Hindlimb muscle (tissue), 1 donor: ENCODE measurements at regions not wholly inside any gene's neighbourhood (a gene's known extent, or its start where the extent isn't known, plus 50 kb on each side); places are given as distances from the start of the nearest gene placed in this dataset.
A peak's percentile ranks its signal among the peaks of the same experiment; 100 is the strongest.

Experiments used
- DNase-seq: peaks from one replicate; pipeline ENCODE4 v3.0.0-alpha.2; 2013

DNA sequence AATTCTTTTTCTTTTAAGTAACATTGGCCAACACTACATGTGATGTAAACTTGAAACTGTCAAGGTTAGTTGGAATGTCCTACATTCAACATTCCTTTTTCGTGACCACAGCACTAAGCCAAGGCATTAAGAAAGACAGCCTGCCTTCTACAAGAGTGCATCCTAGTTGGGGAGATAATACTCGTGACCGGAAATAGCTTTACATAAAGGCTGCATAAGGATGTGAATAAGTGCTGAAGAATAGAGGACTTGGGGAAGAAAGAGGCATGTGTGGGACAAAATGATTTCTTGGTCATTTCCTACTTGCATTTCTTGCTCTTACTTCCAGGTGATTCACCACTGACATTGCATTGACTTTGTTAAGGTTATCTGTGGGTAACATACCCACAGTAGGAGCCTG is 282.0 kb downstream of the DMRT2 start:
- no peak for DNase-seq

DNA sequence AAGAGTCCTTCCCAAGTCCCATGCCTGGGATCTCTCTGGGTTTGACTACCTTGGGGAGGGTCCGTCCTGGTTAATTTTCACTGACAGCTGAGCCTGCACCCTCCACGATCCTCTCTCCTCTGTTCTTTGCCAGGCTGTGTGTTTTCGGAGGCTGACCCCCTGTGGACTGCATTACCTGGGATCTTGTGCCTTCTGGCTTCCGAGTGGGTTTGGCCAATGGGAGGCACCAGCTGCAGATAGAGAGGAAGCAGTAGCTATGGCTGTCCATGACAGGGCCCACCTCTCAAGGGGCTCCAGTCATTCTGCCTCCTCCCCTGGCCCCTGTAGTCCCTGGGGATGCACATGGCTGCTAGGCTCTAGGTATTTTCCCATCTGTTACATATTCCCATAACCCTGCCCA is 285.0 kb downstream of the DMRT2 start:
- no peak for DNase-seq

DNA sequence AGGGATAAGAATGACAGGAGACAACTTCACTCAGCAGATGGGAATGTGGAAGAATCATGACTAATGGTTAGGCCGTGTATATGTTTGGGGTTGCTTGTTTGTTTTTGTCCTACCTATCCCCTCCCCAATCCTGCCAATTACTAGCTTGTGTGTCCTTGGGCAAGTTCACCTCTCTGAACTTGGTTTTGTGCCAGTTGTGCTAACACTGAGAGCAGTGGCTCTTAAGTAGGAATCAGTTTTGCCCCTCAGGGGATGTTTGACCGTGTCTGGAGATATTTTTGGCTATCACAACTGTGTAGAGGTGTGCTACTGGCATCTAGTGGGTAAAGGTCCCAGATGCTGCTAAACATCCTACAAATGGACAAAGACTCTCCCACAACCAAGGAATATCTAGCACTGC is 287.0 kb downstream of the DMRT2 start:
- DNase-seq, result no peak

DNA sequence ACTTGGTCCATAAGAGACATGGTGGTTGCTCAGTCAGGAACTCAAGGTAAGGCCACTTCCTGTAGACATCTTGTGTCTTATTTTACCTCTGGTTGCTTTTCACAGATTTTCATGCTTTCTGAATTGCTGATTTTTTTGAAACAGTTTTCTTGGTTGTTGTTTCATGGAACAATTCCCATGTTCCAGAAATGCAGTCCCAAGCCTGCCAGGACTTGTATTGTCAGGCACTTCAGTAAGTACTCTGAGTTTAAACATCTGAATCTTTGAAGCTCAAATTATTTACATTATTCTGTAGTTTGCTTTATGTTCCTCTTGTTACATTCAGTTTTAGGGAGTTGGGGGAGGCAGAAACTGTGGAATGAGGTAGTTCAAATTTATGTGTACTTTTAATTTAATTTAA is 290.2 kb downstream of the DMRT2 start:
- no peak for DNase-seq

DNA sequence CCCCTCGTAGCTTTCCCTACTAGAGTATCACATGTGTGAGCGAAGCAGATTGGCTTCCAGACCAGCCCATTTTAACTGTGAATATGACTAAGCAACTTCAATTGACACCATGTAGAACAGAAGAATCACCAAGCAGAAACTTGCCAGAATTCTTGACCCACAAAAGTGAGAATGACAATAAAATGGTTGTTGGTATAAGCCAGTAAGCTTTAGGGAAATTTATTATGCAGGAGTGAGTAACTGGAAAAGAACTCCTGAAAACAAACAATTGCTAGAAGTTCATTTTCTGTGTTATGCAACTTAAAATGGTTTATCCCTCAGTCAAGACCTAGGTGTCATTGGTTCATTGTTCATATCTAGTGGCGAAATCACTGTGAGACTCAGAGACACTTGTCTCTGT is 303.1 kb downstream of the DMRT2 start:
- no peak for DNase-seq

DNA sequence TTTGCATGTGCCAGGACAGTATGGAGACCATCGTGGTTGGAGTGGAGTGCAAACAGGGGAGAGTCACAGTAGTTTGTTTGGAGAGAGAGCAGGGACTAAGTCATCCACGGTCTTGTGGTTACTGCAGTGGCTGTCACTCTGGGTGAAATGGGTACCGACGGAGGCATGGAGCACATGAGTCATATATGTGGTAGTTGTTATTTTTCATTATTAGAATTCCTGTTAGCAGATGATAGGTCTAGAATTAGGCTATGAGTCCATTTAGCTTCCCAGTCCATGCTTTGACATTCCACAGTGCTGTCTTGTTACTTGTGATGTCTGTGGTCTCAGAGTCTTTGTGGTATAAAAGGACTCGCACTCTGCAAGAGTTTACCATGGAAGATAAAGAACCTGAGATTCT is 303.9 kb downstream of the DMRT2 start:
- DNase-seq, result no peak

DNA sequence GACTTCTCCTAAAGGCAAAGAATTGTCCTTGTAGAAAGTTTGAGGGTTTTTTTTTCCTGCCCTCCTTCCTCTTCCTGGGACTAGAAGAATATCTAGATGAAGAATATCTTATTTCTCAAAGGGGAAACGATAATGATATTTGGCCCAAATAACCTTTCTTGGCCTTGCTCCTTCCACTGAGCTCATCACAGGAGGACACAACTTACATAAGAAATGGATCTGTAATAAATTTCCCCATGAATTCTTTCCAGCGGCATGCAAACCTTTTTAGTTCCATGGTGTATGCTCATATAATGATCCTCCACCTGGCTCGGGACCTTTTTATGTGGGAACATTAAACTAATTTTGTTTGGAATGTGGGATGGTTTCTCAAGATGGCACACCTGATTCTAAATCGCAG is 304.4 kb downstream of the DMRT2 start:
- no peak for DNase-seq

DNA sequence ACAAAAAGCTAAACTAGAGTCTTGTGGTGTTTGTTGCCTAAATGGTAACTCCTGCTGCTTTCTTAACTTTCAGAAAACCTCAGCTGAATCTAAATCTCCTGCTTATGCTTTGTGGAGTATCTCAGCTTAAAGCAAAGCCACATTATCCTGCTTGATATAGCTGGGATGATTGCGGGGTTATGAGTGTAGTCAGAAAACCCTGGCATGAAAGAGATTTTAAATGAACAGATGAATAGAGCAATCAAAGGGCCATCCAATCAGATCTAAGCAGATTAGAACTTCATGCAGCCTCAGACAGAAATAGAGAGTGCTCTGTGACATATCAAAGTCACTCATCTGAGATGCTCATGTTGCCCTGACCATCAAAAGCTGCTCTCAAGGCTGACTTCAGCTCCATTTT is 305.5 kb downstream of the DMRT2 start:
- DNase-seq, result no peak

DNA sequence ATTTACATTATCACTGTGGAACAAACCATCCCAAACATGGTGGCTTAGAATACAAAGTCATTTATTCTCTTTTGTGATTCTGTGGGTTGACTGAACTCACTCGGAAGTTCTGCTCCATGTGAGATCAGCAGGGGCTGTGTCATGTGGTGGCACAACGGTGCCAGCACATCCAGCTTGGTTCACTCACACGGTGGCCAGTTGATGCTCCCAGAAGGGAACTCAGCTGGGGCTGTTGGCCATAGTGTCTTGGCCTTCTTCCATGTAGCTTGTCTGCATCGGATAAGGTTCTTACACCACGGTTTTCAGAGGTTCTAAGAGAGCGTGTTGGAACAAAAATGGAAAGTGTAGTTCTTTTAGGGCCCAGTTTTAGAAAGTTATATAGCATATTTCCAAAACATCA is 312.7 kb downstream of the DMRT2 start:
- no peak for DNase-seq

DNA sequence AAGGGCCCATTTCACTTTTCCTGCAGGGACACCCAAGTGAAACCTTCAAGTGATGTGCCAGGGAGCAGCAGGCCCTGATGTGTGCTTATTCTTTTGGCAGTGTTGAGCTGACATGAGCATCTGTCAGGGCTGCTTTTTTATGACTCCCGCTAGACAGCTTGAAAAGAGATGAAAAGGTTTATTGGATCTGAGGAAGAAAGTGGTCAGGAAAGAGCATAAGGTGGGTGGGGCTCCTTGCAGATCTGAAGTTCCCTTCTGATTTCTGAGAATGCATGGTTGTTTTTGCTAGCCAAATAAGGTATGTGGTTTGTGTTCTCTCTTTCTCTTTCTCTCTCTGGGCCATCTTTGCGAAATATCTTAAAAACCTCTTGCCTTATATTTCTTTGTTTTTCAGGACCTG is 316.1 kb downstream of the DMRT2 start:
- no peak for DNase-seq

DNA sequence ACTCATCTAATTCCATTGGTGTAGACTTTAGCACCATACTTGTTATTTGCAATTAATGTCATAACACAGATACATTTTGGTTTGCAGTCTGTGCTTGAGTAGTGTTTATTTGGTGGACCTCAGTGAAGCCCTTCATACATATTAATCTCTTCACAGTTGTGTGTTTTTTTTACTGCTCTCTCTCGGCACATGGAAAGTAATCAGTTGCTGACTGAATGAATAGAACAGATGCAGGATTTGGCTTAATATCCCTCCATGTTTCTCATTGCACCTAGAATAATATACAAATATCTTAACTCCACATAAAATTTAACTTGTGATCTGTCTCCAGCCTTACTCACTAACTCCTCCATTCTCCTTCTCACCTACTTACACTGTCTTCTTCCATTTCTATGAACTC is 319.1 kb downstream of the DMRT2 start:
- DNase-seq, result no peak

DNA sequence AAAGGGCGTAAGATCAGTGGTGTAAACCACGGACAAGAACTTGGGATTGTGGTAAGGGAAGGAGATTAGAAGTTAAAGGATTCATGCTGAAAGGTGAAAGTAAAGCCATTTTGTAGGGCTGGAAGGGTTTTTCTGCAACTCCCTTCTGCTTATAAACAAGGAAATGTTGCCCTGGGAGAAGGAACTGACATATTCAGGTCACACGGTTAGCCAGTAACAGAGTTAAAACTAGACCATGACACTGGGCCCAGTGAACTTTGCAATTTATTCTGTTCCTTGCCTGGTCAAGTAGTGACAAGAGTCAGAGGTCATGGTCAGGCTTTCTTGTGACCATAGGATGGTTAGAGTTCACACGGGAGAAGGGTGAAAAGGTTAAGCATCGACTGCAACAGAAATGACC is 323.3 kb downstream of the DMRT2 start:
- DNase-seq, result no peak

DNA sequence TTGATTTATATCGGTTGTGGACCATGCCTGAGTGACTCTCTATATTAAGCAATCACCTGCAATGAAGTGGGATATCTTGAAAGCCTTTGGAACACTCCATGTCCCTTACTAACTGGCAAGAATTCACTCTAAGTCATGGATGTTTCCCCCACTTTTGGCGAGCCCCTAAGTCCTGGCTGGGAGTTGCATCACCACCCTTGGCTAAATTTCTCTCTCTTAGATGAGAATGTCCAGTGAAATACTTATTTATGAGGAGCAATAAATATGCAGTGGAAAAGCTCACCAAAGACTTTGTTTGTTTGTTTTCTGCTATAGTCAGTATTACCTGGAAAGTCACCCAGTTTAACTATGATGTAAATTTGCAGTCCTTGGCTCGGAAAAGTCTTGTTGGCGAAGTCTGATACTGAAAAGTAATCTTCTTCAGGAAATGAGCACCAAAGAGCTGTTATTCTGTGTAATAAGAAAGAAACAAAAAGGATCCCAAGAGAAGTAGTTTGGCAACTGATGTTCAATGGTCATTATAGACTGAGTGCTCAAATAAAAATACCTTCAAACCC is 333.8 kb downstream of the DMRT2 start:
- DNase-seq, result no peak

DNA sequence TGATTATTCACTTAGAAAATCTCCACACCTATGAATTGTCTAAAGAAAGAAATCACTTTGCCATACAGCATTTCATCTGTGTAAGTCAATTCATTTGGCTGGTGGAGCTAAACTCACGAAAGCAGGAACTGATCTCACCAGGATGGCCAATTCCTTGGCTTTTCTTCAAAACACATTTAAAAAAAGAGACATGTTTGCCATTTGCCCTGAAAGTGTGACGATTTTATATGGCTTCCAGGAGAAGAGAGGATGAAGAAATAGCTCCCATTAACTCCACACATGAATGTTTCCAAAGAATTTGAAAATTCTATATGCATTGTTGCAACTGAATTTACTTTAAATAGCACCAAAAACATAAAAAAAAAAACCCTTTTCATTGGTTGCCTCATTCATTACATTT is 334.7 kb downstream of the DMRT2 start:
- DNase-seq, result no peak

DNA sequence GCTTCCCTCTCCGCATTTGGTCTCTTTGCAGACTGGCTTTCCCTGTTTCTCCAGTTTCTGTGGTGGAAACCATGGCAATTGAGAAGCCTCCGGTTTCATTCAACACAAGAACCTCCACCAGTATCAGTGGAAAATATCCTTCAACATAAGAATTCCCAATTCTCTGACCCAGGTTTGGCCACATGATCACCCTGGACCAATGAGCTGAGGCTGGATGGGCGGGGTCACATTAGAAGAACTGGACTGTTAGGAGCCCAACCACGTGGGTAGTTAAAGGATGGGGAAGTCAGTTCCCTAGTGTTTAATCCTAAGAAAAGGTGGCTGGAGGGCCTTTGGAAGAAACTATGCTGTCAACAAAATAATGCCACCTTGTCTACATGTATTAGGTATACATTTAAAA is 336.3 kb downstream of the DMRT2 start:
- no peak for DNase-seq

DNA sequence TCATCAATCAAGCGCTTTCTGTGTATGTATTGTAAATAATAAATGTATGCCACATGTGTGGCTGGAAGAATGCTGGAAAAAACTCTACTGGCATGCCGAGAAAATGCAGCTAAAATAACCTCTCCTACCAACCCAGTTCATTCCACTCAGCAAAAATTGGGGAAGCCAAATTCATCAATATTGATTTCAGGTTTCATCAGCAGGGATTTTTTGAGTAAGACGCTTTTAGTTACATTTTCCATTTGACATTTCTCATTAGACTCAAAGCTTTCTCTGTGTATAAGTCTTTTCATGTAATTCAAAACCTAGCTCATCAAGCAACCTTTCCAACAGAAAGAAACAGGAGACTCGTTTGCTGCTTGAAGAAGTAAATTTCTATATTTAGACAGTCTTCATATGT is 338.1 kb downstream of the DMRT2 start:
- no peak for DNase-seq

DNA sequence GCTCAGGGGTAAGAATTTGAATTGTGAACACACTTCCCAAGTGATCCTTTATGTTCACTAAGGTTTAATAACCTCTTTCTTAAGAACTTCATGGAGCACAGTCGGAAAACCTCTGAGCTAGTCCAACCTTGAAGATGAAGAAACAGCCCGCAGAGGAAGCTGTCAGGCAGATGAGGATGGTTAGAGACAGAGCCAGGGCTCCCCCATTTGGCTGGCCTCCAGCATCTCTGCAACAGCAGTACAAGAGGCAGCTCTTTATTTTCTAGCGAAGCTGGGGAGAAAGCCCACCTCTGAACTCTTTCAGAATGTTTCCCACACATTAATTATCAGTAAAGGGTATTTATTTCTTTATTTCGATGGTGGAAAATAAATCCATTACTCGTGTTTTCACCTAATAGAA is 350.8 kb downstream of the DMRT2 start:
- DNase-seq, result no peak

DNA sequence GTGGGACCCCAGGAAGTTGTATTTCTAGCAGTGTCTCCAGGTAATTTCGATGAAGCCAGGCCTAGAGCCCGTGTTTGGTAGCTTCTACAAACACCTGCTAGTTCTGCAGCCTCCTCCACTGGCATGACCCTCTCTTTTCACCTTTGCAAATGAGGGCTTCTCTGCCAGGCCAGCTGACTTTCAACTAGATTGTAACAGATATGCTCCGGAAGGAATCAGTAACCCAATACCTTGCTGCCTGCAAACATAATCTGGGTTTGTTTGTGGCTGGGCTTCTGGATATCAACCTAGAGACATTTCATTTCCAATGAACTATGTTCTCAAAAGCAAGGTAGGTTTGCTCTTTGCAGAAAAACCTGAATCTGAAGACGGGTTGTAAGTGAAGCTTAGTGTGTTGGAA is 354.8 kb downstream of the DMRT2 start:
- no peak for DNase-seq

DNA sequence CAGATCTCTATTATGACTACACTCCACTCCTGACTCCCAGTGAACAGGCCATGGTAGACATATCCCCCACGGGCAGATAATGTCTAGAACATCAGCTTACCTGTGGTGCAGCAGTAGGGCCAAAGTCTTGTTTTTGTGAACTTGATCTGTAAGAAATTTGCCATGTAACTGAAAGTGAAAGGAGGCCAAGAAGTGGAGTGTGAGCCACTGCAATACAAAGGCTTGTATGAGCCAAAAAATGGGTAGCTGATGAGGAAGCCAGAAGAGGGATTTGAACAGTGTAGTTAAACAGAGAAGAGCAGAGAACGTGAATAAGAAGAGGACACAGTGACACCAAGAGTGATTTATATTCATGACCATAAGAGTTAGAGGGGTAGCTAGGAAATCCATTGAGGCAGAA is 361.7 kb downstream of the DMRT2 start:
- DNase-seq, result no peak

DNA sequence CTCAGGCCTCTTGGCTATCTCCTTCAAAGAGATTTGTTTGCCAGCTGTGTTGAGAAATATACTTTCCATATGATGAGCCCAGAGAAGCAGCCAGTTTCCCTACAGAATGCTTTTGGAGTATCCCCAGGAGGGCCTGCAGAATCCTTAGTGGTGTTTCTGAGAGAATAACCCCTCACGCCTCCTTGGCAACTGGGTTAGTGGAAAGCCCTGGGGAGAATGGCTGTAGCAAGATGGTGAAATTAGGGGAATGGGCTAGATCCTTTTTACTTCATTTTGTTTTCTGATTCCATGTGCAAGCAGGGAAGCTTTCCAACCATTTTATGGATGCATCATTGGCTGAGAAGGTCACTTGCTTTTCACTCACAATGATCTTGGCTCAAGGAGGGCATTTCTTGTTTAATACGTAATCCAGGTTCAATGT is 364.6 kb downstream of the DMRT2 start:
- peak; percentile 61 for DNase-seq

DNA sequence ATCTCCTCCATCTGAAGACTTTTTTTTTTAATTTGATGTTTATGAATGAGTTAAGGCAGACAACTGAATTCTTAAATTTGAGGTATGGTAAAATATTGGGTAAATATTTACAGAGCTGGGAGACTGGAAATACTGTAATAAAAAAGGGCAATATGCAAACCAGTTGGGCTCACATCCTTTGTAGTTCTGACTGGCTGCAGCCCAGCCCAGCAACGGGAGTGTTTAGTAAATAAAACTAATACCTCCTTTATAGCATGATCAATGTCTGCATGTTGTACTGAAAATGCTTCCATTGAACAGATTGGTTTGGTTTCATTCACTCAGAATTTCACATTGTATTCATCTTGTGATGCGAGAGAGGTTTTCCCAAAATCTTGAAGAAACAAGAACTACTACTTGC is 365.0 kb downstream of the DMRT2 start:
- no peak for DNase-seq

DNA sequence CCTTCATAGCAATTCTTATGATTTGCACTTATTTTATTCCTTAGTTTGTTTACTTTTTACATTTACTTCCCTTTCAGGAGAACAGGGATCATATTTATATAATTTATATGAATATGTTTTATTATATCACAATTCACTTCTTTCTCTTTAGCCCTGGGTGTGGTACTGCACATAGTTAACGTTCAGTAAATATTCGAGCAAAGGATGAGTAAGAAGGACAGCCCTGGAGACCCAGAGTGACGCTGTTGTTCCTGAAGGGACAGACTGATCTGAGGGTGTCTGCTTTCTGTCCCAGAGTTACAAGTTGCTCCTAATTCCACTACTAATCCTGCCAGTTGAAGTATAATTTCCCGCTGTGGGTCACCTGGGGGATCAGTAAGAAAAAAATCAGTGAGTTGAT is 366.1 kb downstream of the DMRT2 start:
- DNase-seq, result no peak

DNA sequence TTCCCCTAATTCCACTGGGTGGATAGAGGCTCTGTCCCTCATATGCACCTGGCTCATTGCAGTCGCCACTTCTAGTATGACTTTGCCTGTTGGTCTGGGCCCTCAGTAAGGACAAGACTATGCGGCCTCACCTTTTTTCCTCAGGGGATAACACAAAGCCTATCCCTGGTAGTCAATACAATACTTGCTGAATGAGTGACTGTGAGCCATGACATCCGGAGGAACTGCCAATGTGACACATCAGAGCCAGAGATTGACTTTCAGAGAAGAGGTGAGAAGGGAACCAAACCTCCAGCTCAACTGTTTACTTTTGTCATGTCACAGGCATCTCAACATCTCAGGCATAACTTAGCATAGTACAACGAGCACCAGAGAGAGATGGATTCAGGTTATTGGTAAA is 371.3 kb downstream of the DMRT2 start:
- no peak for DNase-seq

DNA sequence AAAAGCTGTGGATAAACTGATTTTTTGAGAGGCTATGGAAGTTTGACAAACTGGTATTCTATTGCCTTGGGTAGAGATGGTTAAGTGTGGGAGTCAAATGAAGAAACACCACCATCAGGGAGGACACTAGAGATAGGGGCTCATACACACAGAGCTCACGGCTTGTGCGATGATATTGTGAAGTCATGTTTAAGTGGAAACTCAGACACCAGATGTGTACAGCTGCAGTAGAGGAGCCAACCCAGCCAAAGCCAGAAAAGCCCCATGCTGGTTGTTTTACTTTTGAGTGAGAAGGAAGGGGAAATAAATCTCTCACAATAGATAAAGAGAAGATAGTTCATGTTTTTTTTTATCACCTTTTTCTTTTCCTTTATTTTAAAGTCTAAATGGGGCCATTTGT is 377.7 kb downstream of the DMRT2 start:
- peak; percentile 48 for DNase-seq

DNA sequence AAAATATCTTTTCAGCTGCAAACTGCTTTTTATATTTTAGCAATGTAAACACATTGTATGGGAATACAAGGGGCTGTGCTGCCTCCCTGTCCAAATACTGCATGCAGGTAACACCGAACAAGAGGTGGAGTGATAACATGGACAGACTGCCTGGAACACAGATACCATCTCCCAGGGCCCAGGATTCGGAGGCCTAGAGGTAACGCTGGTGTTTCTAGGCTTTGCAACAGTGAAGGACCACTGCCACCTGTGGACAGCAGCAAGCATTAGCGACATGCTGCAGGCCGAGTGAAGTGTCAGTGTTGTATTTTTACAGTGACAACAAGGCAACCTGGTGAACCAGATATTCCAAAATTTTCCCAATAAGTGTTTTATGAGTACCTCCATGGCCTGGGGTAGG is 379.1 kb downstream of the DMRT2 start:
- DNase-seq, result peak; percentile 64

DNA sequence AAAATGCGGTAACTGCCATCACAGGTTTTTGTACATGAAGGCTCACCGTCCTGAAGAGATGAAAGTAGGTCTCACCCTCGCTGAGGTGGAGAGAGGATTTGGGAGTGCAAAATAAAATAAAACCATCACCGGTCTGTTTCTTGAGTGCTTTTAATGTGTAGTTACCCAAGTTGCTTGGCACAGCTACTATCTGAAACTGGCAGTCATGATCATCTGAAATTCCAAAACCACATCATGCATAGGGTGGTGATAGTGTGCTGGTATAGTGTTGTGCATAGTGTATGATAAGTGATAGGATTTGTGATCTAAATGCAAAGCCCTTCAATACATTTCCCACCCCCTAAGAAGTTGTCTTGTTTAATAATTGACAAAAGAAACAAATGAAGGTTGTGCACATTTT is 381.3 kb downstream of the DMRT2 start:
- DNase-seq, result no peak
